Breast epithelium (tissue), 3 donors: ENCODE measurements at regions not wholly inside any gene's neighbourhood (a gene's known extent, or its start where the extent isn't known, plus 50 kb on each side); places are given as distances from the start of the nearest gene placed in this dataset.

ENCODE experiments used
- POLR2A ChIP-seq: fragments of 450-650 bp; IDR thresholded peaks from one replicate; pipeline ENCODE4 v1.6.1; 2016; ENCODE audit warnings: antibody characterized with exemption, mild to moderate bottlenecking, moderate library complexity
- POLR2AphosphoS5 ChIP-seq, 3 donors: sonication (generic); formaldehyde crosslinking; IDR thresholded peaks; one replicate each; pipeline ENCODE4 v1.6.1; 2017; ENCODE audit warnings: antibody characterized with exemption in 3 of 3
- TF ChIP-seq, protein P1 (sequence below), 3 donors: fragments of 450-650 bp; IDR thresholded peaks; one replicate each; pipeline ENCODE4 v1.5.1; 2016 to 2017; ENCODE audit warnings: antibody characterized with exemption in 3 of 3, mild to moderate bottlenecking in 3 of 3, moderate library complexity in 3 of 3

DNA sequence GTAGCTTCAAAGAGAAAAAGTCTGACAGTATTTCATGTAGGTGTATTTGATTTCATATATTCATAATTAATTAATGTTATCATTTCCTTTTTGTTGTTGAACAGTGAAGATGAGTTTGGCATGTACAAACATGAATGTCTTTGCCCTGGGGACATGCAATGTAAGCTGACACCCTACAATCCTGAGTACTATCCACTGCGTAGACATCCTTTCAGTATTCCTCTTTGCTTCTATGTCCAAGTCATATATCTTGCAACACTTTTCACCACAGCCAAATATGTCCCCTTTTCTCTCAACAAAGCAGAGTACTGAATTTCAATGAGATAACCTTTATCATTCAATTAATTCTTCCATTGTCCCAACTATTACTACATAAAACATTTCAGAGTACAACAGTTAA, 93.6 kb downstream of the GPR37 start:
- TF ChIP-seq, protein P1, sequence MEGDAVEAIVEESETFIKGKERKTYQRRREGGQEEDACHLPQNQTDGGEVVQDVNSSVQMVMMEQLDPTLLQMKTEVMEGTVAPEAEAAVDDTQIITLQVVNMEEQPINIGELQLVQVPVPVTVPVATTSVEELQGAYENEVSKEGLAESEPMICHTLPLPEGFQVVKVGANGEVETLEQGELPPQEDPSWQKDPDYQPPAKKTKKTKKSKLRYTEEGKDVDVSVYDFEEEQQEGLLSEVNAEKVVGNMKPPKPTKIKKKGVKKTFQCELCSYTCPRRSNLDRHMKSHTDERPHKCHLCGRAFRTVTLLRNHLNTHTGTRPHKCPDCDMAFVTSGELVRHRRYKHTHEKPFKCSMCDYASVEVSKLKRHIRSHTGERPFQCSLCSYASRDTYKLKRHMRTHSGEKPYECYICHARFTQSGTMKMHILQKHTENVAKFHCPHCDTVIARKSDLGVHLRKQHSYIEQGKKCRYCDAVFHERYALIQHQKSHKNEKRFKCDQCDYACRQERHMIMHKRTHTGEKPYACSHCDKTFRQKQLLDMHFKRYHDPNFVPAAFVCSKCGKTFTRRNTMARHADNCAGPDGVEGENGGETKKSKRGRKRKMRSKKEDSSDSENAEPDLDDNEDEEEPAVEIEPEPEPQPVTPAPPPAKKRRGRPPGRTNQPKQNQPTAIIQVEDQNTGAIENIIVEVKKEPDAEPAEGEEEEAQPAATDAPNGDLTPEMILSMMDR (IDR thresholded peaks at IDR 0.05) = no peak
- TF ChIP-seq POLR2AphosphoS5 (IDR thresholded peaks at IDR 0.05) (no peak), POLR2A (no peak)
